WTC11 (cell line): ENCODE measurements at regions not wholly inside any gene's neighbourhood (a gene's known extent, or its start where the extent isn't known, plus 50 kb on each side); places are given as distances from the start of the nearest gene placed in this dataset.

Experiments
- AFF4 ChIP-seq: sonication (generic); formaldehyde crosslinking; IDR thresholded peaks from 2 replicates; pipeline ENCODE4 v1.8.1; 2023; ENCODE audit warnings: mild to moderate bottlenecking, missing genetic modification reagents, borderline replicate concordance
- CTCF ChIP-seq: fragments of 200-600 bp; IDR thresholded peaks from 2 replicates; pipeline ENCODE4 v1.8.0; 2022; ENCODE audit warnings: antibody characterized with exemption
- E2F4 ChIP-seq: sonication (generic); formaldehyde crosslinking; IDR thresholded peaks from 2 replicates; pipeline ENCODE4 v1.8.1; 2022; ENCODE audit warnings: low read depth, mild to moderate bottlenecking, moderate library complexity, missing genetic modification reagents, borderline replicate concordance
- ETV6 ChIP-seq: sonication (generic); formaldehyde crosslinking; IDR thresholded peaks from 2 replicates; pipeline ENCODE4 v1.8.1; 2022; ENCODE audit warnings: mild to moderate bottlenecking, missing genetic modification reagents
- MAX ChIP-seq: sonication (generic); formaldehyde crosslinking; IDR thresholded peaks from 2 replicates; pipeline ENCODE4 v1.8.0; 2022; ENCODE audit warnings: mild to moderate bottlenecking, missing genetic modification reagents
- NR2C2 ChIP-seq: sonication (generic); formaldehyde crosslinking; IDR thresholded peaks from 2 replicates; pipeline ENCODE4 v1.8.0; 2022; ENCODE audit warnings: mild to moderate bottlenecking, missing genetic modification reagents
- SP1 ChIP-seq: sonication (generic); formaldehyde crosslinking; conservative IDR thresholded peaks from 2 replicates; pipeline ENCODE4 v1.8.1; 2022; ENCODE audit warnings: missing genetic modification reagents
- ZBTB43 ChIP-seq: sonication (generic); formaldehyde crosslinking; IDR thresholded peaks from 2 replicates; pipeline ENCODE4 v1.8.1; 2023; ENCODE audit warnings: mild to moderate bottlenecking, missing genetic modification reagents
- ZNF423 ChIP-seq: fragments of 250-450 bp; sonication (Bioruptor Pico); IDR thresholded peaks from 2 replicates; pipeline ENCODE4 v2.1.2; 2022; ENCODE audit warnings: mild to moderate bottlenecking, moderate library complexity

- TF ChIP-seq CTCF: no peak
- TF ChIP-seq E2F4 (CRISPR knock-in tag): no peak
- TF ChIP-seq AFF4: no peak
- TF ChIP-seq NR2C2 (CRISPR knock-in tag): no peak
- no peak for TF ChIP-seq ZNF423
- no peak for TF ChIP-seq ZBTB43 (CRISPR knock-in tag)
- TF ChIP-seq ETV6 (CRISPR knock-in tag): no peak
- no peak for TF ChIP-seq SP1 (CRISPR knock-in tag)
- no peak for TF ChIP-seq MAX (CRISPR knock-in tag)
Measured at GRCh38 chr10:28095791-28096378, 97.0 kb upstream of the ODAD2 start.
